HCT116 (cell line): ENCODE measurements at regions not wholly inside any gene's neighbourhood (a gene's known extent, or its start where the extent isn't known, plus 50 kb on each side); places are given as distances from the start of the nearest gene placed in this dataset.

Experiments
- ATAC-seq: fragments of 200-7000 bp; cut with Tn5 transposase; 2 replicates; pipeline ENCODE4 v1.9.1; 2020; ENCODE audit warnings: mild to moderate bottlenecking, moderate library complexity
- BruUV-seq: library from RNA; stranded (reverse); fragments of 400-500 nt; replicated peaks from 2 replicates; lab custom pipeline; 2021; lab: Mats Ljungman, UMichigan
- CTCF ChIA-PET: fragments of 300-600 bp; sonication (Branson Sonifier 250); formaldehyde crosslinking; loops from one replicate; lab custom pipeline; 2021; ENCODE audit warnings: antibody characterized with exemption; lab: Charles Lee
- POLR2A ChIA-PET: fragments of 300-600, 350-600 bp; sonication (Branson Sonifier 250); formaldehyde crosslinking; loops from one replicate; lab custom pipeline; 2021; ENCODE audit warnings: antibody characterized with exemption; lab: Charles Lee
- RAD21 ChIA-PET, 2 experiments: fragments of 300-600 bp; sonication (Branson Sonifier 250); formaldehyde crosslinking; loops; one replicate each; lab custom pipeline; 2023; ENCODE audit warnings: low total read pairs in 2 of 2; ENCODE audit not compliant: uncharacterized antibody in 2 of 2, unreplicated experiment in 2 of 2, low non-redundant PET in 1 of 2; lab: Charles Lee
- DNase-seq: peaks from one replicate; pipeline ENCODE4 v3.0.0-alpha.2; 2010; ENCODE audit warnings: low read depth, low spot score
- H2AFZ ChIP-seq: fragments of 200-600 bp; shearing (Covaris generic), sonication (generic); 2 replicates; pipeline ENCODE4 v1.6.1; 2017; ENCODE audit warnings: low read depth, mixed run types, mixed read lengths, antibody characterized with exemption, low read length; ENCODE audit not compliant: poor library complexity, severe bottlenecking
- H3K27ac ChIP-seq: 2 replicates; pipeline ENCODE4 v1.5.1; 2012; ENCODE audit warnings: low read depth, low read length
- H3K27me3 ChIP-seq: fragments of 200-600 bp; sonication (generic); 2 replicates; pipeline ENCODE4 v1.6.1; 2016; ENCODE audit warnings: mixed run types, low read length, mixed read lengths; ENCODE audit not compliant: insufficient read depth
- H3K36me3 ChIP-seq, 2 experiments: fragments of 200-500 bp in 1 of 2; fragments of 200-600 bp in 1 of 2; sonication (Bioruptor generic) in 1 of 2; sonication (generic) in 1 of 2; 2 replicates each; pipeline versions ENCODE4 v1.5.1 to v1.6.1; 2014 to 2016; ENCODE audit warnings: low read length in 2 of 2, inconsistent platforms in 1 of 2, mixed read lengths in 1 of 2, mixed run types in 1 of 2; ENCODE audit not compliant: insufficient read depth in 2 of 2, control insufficient read depth in 1 of 2
- H3K4me1 ChIP-seq, 2 experiments: fragments of 200-600 bp in 1 of 2; sonication (generic) in 1 of 2; 2 replicates each; pipeline versions ENCODE4 v1.5.1 to v1.6.1; 2012 to 2017; ENCODE audit warnings: low read length in 2 of 2, inconsistent platforms in 1 of 2, mild to moderate bottlenecking in 1 of 2, mixed read lengths in 1 of 2, mixed run types in 1 of 2, moderate library complexity in 1 of 2; ENCODE audit not compliant: insufficient read depth in 2 of 2, control insufficient read depth in 1 of 2
- H3K4me2 ChIP-seq: fragments of 200-600 bp; sonication (generic); 2 replicates; pipeline ENCODE4 v1.6.1; 2017; ENCODE audit warnings: mixed run types, low read length, mixed read lengths
- H3K4me3 ChIP-seq, 2 experiments: fragments of 200-600 bp in 1 of 2; sonication (generic) in 1 of 2; replicated peaks in 1 of 2; 2 replicates each; pipeline ENCODE4 v1.5.1; 2011 to 2016; ENCODE audit warnings: low read length in 2 of 2, control low read depth in 1 of 2, low read depth in 1 of 2, mild to moderate bottlenecking in 1 of 2, mixed read lengths in 1 of 2, mixed run types in 1 of 2
- H3K79me2 ChIP-seq: fragments of 200-600 bp; sonication (generic); 2 replicates; pipeline ENCODE4 v1.6.1; 2017; ENCODE audit warnings: mild to moderate bottlenecking, mixed run types, low read length, moderate library complexity, mixed read lengths; ENCODE audit not compliant: insufficient read depth
- H3K9ac ChIP-seq: fragments of 200-600 bp; sonication (generic); 2 replicates; pipeline ENCODE4 v1.6.1; 2016; ENCODE audit warnings: low read length, mixed read lengths
- H3K9me2 ChIP-seq: fragments of 200-600 bp; sonication (generic), shearing (Covaris generic); 2 replicates; pipeline ENCODE4 v1.6.1; 2017; ENCODE audit warnings: mixed run types, mild to moderate bottlenecking, moderate library complexity; ENCODE audit not compliant: insufficient read depth
- H3K9me3 ChIP-seq, 2 experiments: fragments of 200-500 bp in 1 of 2; fragments of 200-600 bp in 1 of 2; sonication (Bioruptor generic) in 1 of 2; sonication (generic) in 1 of 2; 2 replicates each; pipeline ENCODE4 v1.6.1; 2014 to 2017; ENCODE audit warnings: low read length in 2 of 2, mixed read lengths in 2 of 2, inconsistent platforms in 1 of 2, low read depth in 1 of 2, mild to moderate bottlenecking in 1 of 2, mixed run types in 1 of 2, moderate library complexity in 1 of 2; ENCODE audit not compliant: control insufficient read depth in 1 of 2, insufficient read depth in 1 of 2
- H4K20me1 ChIP-seq: fragments of 200-600 bp; sonication (generic), shearing (Covaris generic); 2 replicates; pipeline ENCODE4 v1.6.1; 2017; ENCODE audit warnings: mixed run types, mild to moderate bottlenecking, moderate library complexity; ENCODE audit not compliant: insufficient read depth
- CBX3 ChIP-seq: IDR thresholded peaks from 2 replicates; pipeline ENCODE4 v1.6.1; 2012; ENCODE audit warnings: low read depth
- EGR1 ChIP-seq: IDR thresholded peaks from 2 replicates; pipeline ENCODE4 v1.6.1; 2012; ENCODE audit warnings: low read depth
- JUND ChIP-seq: IDR thresholded peaks from 2 replicates; pipeline ENCODE4 v1.6.1; 2012
- SIN3A ChIP-seq: IDR thresholded peaks from 2 replicates; pipeline ENCODE4 v1.6.1; 2012; ENCODE audit warnings: low read depth
- SRF ChIP-seq: IDR thresholded peaks from 2 replicates; pipeline ENCODE4 v1.6.1; 2012; ENCODE audit warnings: low read depth
- YY1 ChIP-seq: IDR thresholded peaks from 2 replicates; pipeline ENCODE4 v1.6.1; 2011; ENCODE audit warnings: low read length, low read depth, moderate library complexity, mild to moderate bottlenecking; ENCODE audit not compliant: insufficient replicate concordance; ENCODE audit errors: extremely low read depth
- ZBTB33 ChIP-seq: IDR thresholded peaks from 2 replicates; pipeline ENCODE4 v1.6.1; 2011; ENCODE audit warnings: mild to moderate bottlenecking, low read length, moderate library complexity; ENCODE audit not compliant: insufficient replicate concordance; ENCODE audit errors: extremely low read depth
- intact Hi-C: fragments of 100-400 bp; cut with micrococcal nuclease; formaldehyde crosslinking; loops from 2 replicates; pipeline ENCODE4 v1.10.0; 2022

- BruUV-seq, result no TSS peak
These were observed 146.2 kb downstream of the PLPP3 start for GRCh38 chr1:56433056-56433577.

More at GRCh38 chr1:56433056-56433577, 146.2 kb downstream of the PLPP3 start:
- H2AFZ ChIP-seq, result no peak overlapping the region
- H3K9ac ChIP-seq, result no peak overlapping the region
- no peaks in the 10 kb centered on the region for H3K27me3 ChIP-seq
- H3K36me3 ChIP-seq, result no peaks in the 10 kb centered on the region
- CTCF ChIA-PET, result no interaction called here
- no peak for TF ChIP-seq YY1
- TF ChIP-seq SIN3A, result no peak
- TF ChIP-seq CBX3, result no peak
- no peak for TF ChIP-seq JUND
- no peak for TF ChIP-seq SRF
- TF ChIP-seq EGR1, result no peak
- TF ChIP-seq ZBTB33, result no peak
- TF ChIP-seq, all 23 proteins: peak for 0
- ATAC-seq, result no peak
- Histone ChIP-seq H3K4me1 (peaks cover 0 to 8% of the 10 kb centered on the region in 2 experiments; a peak in 1 of 4 replicates), H3K9me2 (no peaks in the 10 kb centered on the region), H3K4me3 (no peak overlapping the region), H3K79me2 (no peaks in the 10 kb centered on the region), H4K20me1 (no peaks in the 10 kb centered on the region), H3K9me3 (no peaks in the 10 kb centered on the region), H3K27ac (no peak overlapping the region), H3K4me2 (no peak overlapping the region)
- ChIA-PET POLR2A (no interaction called here), RAD21 (no interaction called here)
- intact Hi-C loops, result no loop called here
- DNase-seq, result no peak
